Ovary (tissue), 7 donors: ENCODE measurements at regions not wholly inside any gene's neighbourhood (a gene's known extent, or its start where the extent isn't known, plus 50 kb on each side); places are given as distances from the start of the nearest gene placed in this dataset.

Experiments used
- DNase-seq, 5 donors: peaks; one replicate each; pipeline ENCODE4 v3.0.0-alpha.2; 2019 to 2020
- H3K27ac ChIP-seq, 2 donors: fragments of 200-600 bp; one replicate each; pipeline versions ENCODE4 v1.5.1 to v1.8.0; 2019 to 2022
- H3K27me3 ChIP-seq: fragments of 200-600 bp; one replicate; pipeline ENCODE4 v1.8.0; 2022
- H3K36me3 ChIP-seq: fragments of 200-600 bp; sonication (generic); one replicate; pipeline ENCODE4 v1.5.1; 2019
- H3K4me1 ChIP-seq: one replicate; pipeline ENCODE4 v1.8.1; 2013; ENCODE audit warnings: mild to moderate bottlenecking, moderate library complexity; ENCODE audit not compliant: insufficient read depth
- H3K4me3 ChIP-seq: fragments of 200-600 bp; sonication (generic); one replicate; pipeline ENCODE4 v1.5.1; 2017
- H3K9me3 ChIP-seq, 2 donors: fragments of 200-600 bp in 1 of 2; sonication (generic) in 1 of 2; one replicate each; pipeline versions ENCODE4 v1.5.1 to v1.8.1; 2013 to 2019; ENCODE audit warnings: mild to moderate bottlenecking in 1 of 2, moderate library complexity in 1 of 2
- EP300 ChIP-seq: sonication (generic); formaldehyde crosslinking; IDR thresholded peaks from one replicate; pipeline ENCODE4 v1.6.1; 2017; ENCODE audit warnings: antibody characterized with exemption
- POLR2A ChIP-seq: fragments of 450-650 bp; IDR thresholded peaks from one replicate; pipeline ENCODE4 v1.6.1; 2017; ENCODE audit warnings: antibody characterized with exemption, mild to moderate bottlenecking, moderate library complexity
- WGBS, 3 donors: extraction: QIAGEN DNeasy Blood & Tissue Kit in 1 of 3; methylation state at CpG; one replicate each; pipeline versions ENCODE4 v1.1.5 to v1.1.7; 2013 to 2017; 5-methylcytosine and 5-hydroxymethylcytosine counted together
- intact Hi-C, 4 donors: fragments of 100-400 bp; cut with DNase I; formaldehyde crosslinking; loops; one replicate each; pipeline versions ENCODE4 v1.11.0 to v1.15.1; 2022 to 2023
- TF ChIP-seq, protein P1 (sequence below), 3 donors: fragments of 450-650 bp in 2 of 3; fragments of 200-600 bp in 1 of 3; IDR thresholded peaks; one replicate each; pipeline versions ENCODE4 v1.5.1 to v1.8.0; 2016 to 2022; ENCODE audit warnings: antibody characterized with exemption in 3 of 3, mild to moderate bottlenecking in 1 of 3
- donor health status: DM: no; HTN: no; CAD: no; lungs with moderate emphysema.
- donor health status: DM: no; HTN: no; CAD: no.
- donor health status: Bipolar disorder and iron deficiency.
- donor health status: DM: no; HTN: no; CAD: no.
- donor health status: DM: yes; HTN: yes; CAD: no.

DNA sequence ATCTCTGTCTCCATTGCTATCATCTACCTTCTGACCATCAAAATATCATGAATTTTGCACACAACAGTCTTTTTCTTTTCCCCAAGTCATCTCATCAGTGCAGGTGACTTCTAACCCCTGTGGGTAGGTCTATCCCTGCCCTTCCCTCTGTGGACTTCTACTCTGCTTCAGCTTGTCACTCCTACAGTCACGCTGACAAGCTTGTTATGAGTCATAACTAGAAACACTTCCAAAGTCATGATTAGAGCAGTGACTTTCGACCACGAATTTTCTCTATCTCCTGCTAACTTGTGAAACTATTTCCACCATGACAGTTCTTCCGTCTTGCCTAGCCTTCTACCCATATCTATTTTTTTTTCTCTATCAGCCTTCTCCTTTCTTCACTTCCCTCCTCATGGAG, 343.7 kb upstream of the ARGLU1 start:
- Histone ChIP-seq H3K36me3 (no peaks in the 10 kb centered on the region), H3K4me1 (no peaks in the 10 kb centered on the region), H3K27ac (no peak overlapping the region), H3K9me3 (no peaks in the 10 kb centered on the region), H3K4me3 (no peak overlapping the region), H3K27me3 (no peaks in the 10 kb centered on the region)
- intact Hi-C loops: no loop called here
- WGBS, 3 donors: 81 to 85% (median 82%) methylated on average over 4 of the region's 4 CpGs
- no peak for DNase-seq
- TF ChIP-seq, protein P1, sequence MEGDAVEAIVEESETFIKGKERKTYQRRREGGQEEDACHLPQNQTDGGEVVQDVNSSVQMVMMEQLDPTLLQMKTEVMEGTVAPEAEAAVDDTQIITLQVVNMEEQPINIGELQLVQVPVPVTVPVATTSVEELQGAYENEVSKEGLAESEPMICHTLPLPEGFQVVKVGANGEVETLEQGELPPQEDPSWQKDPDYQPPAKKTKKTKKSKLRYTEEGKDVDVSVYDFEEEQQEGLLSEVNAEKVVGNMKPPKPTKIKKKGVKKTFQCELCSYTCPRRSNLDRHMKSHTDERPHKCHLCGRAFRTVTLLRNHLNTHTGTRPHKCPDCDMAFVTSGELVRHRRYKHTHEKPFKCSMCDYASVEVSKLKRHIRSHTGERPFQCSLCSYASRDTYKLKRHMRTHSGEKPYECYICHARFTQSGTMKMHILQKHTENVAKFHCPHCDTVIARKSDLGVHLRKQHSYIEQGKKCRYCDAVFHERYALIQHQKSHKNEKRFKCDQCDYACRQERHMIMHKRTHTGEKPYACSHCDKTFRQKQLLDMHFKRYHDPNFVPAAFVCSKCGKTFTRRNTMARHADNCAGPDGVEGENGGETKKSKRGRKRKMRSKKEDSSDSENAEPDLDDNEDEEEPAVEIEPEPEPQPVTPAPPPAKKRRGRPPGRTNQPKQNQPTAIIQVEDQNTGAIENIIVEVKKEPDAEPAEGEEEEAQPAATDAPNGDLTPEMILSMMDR (IDR thresholded peaks at IDR 0.05): no peak
- TF ChIP-seq EP300 (no peak), POLR2A (no peak)

DNA sequence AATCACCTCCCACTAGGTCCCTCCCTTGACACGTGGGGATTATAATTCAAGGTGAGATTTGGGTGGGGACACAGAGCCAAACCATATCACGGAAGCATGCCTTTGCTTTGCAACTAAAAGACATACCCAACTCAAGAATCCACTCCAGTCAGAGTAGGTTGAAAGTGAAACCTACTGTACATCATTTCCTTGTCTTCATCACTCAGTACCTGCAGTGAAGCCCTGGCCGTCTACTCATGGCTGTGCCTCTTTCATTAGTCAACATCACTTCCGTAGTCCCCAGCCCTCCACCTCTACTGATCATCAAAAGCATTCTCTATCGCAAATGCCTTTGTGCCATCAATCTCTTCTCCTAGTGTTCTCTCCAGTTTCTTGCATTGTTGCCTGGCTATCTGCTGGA, 343.1 kb upstream of the ARGLU1 start:
- Histone ChIP-seq H3K9me3 (no peaks in the 10 kb centered on the region), H3K27ac (no peak overlapping the region), H3K36me3 (no peaks in the 10 kb centered on the region), H3K4me1 (no peaks in the 10 kb centered on the region), H3K4me3 (no peak overlapping the region), H3K27me3 (no peaks in the 10 kb centered on the region)
- DNase-seq: no peak
- 68 to 82% (median 69%) methylated on average over 5 of the region's 5 CpGs for WGBS, 3 donors
- TF ChIP-seq EP300 (no peak), POLR2A (no peak)
- TF ChIP-seq, protein P1 (IDR thresholded peaks at IDR 0.05): no peak
- intact Hi-C loops: no loop called here

DNA sequence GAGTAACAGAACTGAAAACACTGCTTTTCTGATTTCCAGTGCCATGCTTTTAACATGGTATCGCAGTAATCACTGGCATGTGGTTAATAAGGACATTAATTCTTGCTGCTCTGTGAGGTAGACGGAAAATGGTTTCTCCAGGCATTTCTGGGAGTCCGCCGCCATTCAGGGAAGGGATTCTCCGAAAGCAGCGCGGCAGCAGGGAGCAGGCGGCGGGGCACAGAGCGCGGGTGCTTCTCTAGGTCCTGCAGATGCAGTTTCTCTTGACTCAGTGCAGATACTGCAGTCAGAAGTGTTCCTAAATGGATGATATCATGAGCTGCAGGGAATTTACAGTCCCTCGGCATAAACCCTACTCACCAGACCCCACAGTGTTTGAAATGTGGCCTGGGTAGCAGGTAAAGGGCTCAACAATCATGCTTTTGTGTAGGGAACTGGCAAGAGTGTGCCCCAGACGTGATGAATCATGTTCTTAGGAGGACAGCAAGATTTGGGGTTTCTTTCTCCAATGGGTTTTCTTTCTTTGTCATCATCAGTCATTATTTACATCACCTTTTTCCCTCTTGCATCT, 338.6 kb upstream of the ARGLU1 start:
- H3K36me3 ChIP-seq: no peaks in the 10 kb centered on the region
- no peak overlapping the region for H3K4me3 ChIP-seq
- no peak overlapping the region for H3K27ac ChIP-seq
- H3K27me3 ChIP-seq: no peaks in the 10 kb centered on the region
- H3K9me3 ChIP-seq: no peaks in the 10 kb centered on the region
- intact Hi-C loops: no loop called here
- TF ChIP-seq, protein P1 (IDR thresholded peaks at IDR 0.05): no peak
- TF ChIP-seq EP300 (no peak), POLR2A (no peak)
- no peaks in the 10 kb centered on the region for H3K4me1 ChIP-seq
- no peak for DNase-seq
- WGBS, 3 donors: 89 to 95% (median 90%) methylated on average over 13 of the region's 13 CpGs

DNA sequence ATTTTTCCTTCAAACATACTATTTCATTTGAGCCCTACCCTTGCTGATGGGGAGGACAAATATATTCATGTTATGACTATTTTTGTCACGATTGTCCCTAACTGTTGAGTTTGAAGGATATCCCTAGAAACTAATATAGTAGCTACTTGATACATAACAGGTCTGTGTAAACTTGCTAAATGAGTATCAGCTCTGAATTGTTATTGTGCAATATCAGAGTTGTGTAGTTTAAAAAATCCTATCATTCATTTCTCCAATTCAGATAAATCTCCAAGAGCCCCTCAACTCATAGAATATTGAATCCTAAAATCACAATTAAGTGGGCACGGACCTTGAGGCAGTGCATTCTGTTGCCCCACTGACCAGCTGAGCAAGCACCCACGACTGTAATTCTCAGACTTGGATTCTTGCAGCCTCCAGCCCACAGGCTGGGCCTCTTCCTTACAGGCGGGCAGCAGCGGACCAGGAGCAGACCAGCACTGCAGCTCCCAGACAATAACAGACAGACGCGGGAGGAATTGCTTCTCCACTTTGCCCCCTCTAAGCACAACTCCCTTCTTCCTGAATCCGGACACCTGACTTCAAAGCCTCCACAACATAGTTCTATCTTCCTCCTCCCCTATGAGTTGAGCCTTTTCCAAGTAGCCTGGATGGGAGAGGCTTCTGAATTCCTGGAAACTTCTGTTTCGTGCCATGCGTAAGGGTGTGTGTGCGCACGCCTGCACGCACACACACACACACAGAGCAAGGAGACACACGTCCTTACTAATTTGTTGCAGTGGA, 337.6 kb upstream of the ARGLU1 start:
- no peak for TF ChIP-seq POLR2A
- TF ChIP-seq, protein P1 (IDR thresholded peaks at IDR 0.05): no peak
- TF ChIP-seq EP300: no peak
- intact Hi-C loops: no loop called here

More for the DNA sequence above, 337.6 kb upstream of the ARGLU1 start:
- H3K36me3 ChIP-seq: no peaks in the 10 kb centered on the region
- WGBS, 3 donors: 33 to 40% (median 33%) methylated on average over 14 of the region's 14 CpGs
- no peak overlapping the region for H3K27ac ChIP-seq
- DNase-seq: no peak
- H3K4me3 ChIP-seq: no peak overlapping the region
- H3K27me3 ChIP-seq: no peaks in the 10 kb centered on the region
- no peaks in the 10 kb centered on the region for H3K9me3 ChIP-seq
- H3K4me1 ChIP-seq: no peaks in the 10 kb centered on the region
